Uterus (tissue), 2 donors: ENCODE measurements at regions not wholly inside any gene's neighbourhood (a gene's known extent, or its start where the extent isn't known, plus 50 kb on each side); places are given as distances from the start of the nearest gene placed in this dataset.

Experiments used
- CTCF ChIP-seq, 4 experiments: fragments of 200-600 bp in 2 of 4; fragments of 450-650 bp in 2 of 4; sonication (generic) in 2 of 4; IDR thresholded peaks; one replicate each; pipeline ENCODE4 v1.5.1; 2016 to 2019; ENCODE audit warnings: antibody characterized with exemption in 4 of 4, mild to moderate bottlenecking in 2 of 4, moderate library complexity in 1 of 4
- POLR2A ChIP-seq, 2 donors: fragments of 450-650 bp; IDR thresholded peaks; one replicate each; pipeline ENCODE4 v1.6.1; 2016; ENCODE audit warnings: antibody characterized with exemption in 2 of 2, mild to moderate bottlenecking in 1 of 2, moderate library complexity in 1 of 2

- no peak for TF ChIP-seq POLR2A (IDR thresholded peaks at IDR 0.05)
- no peak for TF ChIP-seq CTCF (IDR thresholded peaks at IDR 0.05)
These were observed 78.0 kb upstream of the ZNF648 start for GRCh38 chr1:182139496-182139895.
